GM06990 (cell line): ENCODE measurements at regions not wholly inside any gene's neighbourhood (a gene's known extent, or its start where the extent isn't known, plus 50 kb on each side); places are given as distances from the start of the nearest gene placed in this dataset.

Source experiments
- DNase-seq: peaks from one replicate; pipeline ENCODE4 v3.0.0-alpha.2; 2011; ENCODE audit not compliant: insufficient read length; ENCODE audit errors: extremely low read depth
- H3K27me3 ChIP-seq: replicated peaks from 2 replicates; pipeline ENCODE4 v1.6.0; 2011; ENCODE audit warnings: low read length; ENCODE audit not compliant: control insufficient read depth, insufficient read depth
- H3K36me3 ChIP-seq: 2 replicates; pipeline ENCODE4 v1.5.1; 2011; ENCODE audit warnings: low read length; ENCODE audit not compliant: control insufficient read depth, insufficient read depth
- H3K4me3 ChIP-seq: replicated peaks from 2 replicates; pipeline ENCODE4 v1.5.1; 2011; ENCODE audit warnings: low read depth, mild to moderate bottlenecking, control low read depth, low read length
- CTCF ChIP-seq: IDR thresholded peaks from 2 replicates; pipeline ENCODE4 v1.5.1; 2011; ENCODE audit warnings: low read length, control low read depth, mild to moderate bottlenecking, inconsistent platforms; ENCODE audit not compliant: insufficient read depth, poor library complexity, severe bottlenecking

GRCh38 chr7:130921391-130922180 is 187.6 kb upstream of the KLF14 start:
- no peak for TF ChIP-seq CTCF
- no peak for DNase-seq
- no peak overlapping the region for H3K4me3 ChIP-seq
- no peaks in the 10 kb centered on the region for H3K27me3 ChIP-seq
- H3K36me3 ChIP-seq: peaks cover 10% of the 10 kb centered on the region

DNA sequence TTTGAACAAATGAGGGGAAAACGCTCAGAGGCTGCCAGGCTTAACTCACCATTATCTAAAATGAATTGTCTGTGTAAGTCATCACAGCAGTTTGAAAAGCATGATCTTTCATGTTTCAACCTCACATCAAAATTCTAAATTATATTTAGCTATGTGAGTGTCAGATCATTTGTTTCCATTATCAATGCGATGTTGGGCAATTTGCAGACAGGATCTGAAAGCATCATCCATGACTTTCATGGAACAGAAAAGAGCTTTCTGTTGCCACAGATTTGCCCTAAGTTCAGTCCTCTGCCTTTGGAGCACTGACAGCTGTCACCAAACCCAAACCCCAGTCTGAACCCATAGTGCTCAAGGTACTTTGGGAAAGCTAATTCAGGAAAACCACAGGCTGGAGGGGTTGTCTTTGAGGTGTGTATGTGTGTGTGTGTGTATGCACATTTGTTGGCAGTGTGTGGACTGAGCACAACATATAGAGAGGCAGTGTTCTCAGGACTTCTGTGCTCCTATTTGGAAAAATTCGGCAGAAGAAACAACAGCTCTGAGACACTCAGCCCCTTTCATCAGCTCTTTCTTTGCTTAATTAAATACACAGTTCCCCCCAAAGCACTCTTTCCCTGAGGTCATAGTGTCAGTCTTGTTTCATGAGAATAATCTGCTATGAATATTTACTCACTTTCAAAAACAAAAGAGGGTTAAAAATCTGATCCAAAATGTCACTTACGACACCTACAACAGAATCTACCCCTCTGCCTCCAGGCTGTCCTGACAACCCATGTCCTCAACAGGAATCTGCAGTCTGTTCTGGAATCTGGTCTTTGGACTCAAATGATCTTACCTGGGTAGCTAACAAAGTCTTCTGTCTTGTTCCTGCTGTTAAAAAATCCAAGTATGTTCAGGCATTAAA is 188.5 kb upstream of the KLF14 start:
- H3K36me3 ChIP-seq: peaks cover 10% of the 10 kb centered on the region
- DNase-seq: no peak
- no peak for TF ChIP-seq CTCF
- H3K4me3 ChIP-seq: no peak overlapping the region
- no peaks in the 10 kb centered on the region for H3K27me3 ChIP-seq

GRCh38 chr7:130923365-130923764 is 189.4 kb upstream of the KLF14 start:
- no peak for TF ChIP-seq CTCF
- peaks cover 13% of the 10 kb centered on the region for H3K36me3 ChIP-seq
- H3K4me3 ChIP-seq: no peak overlapping the region
- DNase-seq: no peak
- no peaks in the 10 kb centered on the region for H3K27me3 ChIP-seq

DNA sequence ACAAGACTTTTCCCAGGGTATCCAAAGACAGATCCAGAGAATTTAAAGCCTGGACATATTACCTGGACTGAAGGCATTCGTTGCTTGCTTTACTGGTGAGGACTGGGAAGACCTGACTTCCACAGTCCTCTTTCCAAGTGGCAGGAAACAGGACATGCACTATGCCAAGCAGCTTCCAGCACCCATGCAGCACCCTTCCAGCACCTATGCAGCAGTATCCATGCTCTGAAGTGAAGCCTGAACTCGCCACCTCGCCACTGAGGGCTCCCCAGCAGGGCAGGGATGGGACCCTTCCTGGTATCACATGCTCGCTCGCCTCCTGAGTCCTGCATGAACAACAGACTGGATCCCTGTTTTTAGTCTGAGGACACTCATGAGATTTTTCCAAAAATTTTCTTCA is 189.9 kb upstream of the KLF14 start:
- Histone ChIP-seq H3K36me3 (peaks cover 13% of the 10 kb centered on the region), H3K27me3 (no peaks in the 10 kb centered on the region), H3K4me3 (no peak overlapping the region)
- no peak for DNase-seq
- TF ChIP-seq CTCF: no peak

- no peak overlapping the region for H3K4me3 ChIP-seq
- H3K36me3 ChIP-seq: peaks cover 14% of the 10 kb centered on the region
- no peaks in the 10 kb centered on the region for H3K27me3 ChIP-seq
- no peak for TF ChIP-seq CTCF
- no peak for DNase-seq
Measured at GRCh38 chr7:130925136-130925794, 191.3 kb upstream of the KLF14 start.
